ENCODE measurements at regions not wholly inside any gene's neighbourhood (a gene's known extent, or its start where the extent isn't known, plus 50 kb on each side); places are given as distances from the start of the nearest gene placed in this dataset.
A peak's percentile ranks its signal among the peaks of the same experiment; 100 is the strongest.
"Not testable (repeated sequence)": the region's sequence is repeated elsewhere in the genome, so short reads cannot be mapped to it uniquely, and the experiment has no call there.

- no peak for DNase-seq
Measured at GRCh38 chr4:85018983-85019382, 52.5 kb upstream of the WDFY3 start.

GRCh38 chr4:85019411-85019810, 52.9 kb upstream of the WDFY3 start:
- no peak for DNase-seq

GRCh38 chr4:85024671-85025070, 58.2 kb upstream of the WDFY3 start:
- DNase-seq, result no peak

- no peak for DNase-seq
Measured at GRCh38 chr4:85028910-85029309, 62.4 kb upstream of the WDFY3 start.

GRCh38 chr4:85029453-85029852, 63.0 kb upstream of the WDFY3 start:
- DNase-seq, result no peak

- DNase-seq, result no peak
Measured at GRCh38 chr4:85030156-85030555, 63.7 kb upstream of the WDFY3 start.

- DNase-seq, result not testable (repeated sequence)
Measured at GRCh38 chr4:85033838-85034237, 67.3 kb upstream of the WDFY3 start.

- DNase-seq, result no peak
Measured at GRCh38 chr4:85039526-85039925, 73.0 kb upstream of the WDFY3 start.

GRCh38 chr4:85043812-85044496, 77.5 kb upstream of the WDFY3 start:
- not testable (repeated sequence) for DNase-seq

GRCh38 chr4:85050736-85051135, 84.2 kb upstream of the WDFY3 start:
- DNase-seq, result no peak

- no peak for DNase-seq
Measured at GRCh38 chr4:85051526-85051925, 85.0 kb upstream of the WDFY3 start.

- not testable (repeated sequence) for DNase-seq
Measured at GRCh38 chr4:85054925-85055324, 88.4 kb upstream of the WDFY3 start.

- no peak for DNase-seq
Measured at GRCh38 chr4:85058551-85058950, 92.1 kb upstream of the WDFY3 start.

GRCh38 chr4:85061974-85062373, 95.5 kb upstream of the WDFY3 start:
- no peak for DNase-seq

GRCh38 chr4:85062466-85062865, 96.0 kb upstream of the WDFY3 start:
- no peak for DNase-seq

GRCh38 chr4:85067342-85067741, 100.9 kb upstream of the WDFY3 start:
- DNase-seq, result no peak

- no peak for DNase-seq
Measured at GRCh38 chr4:85078016-85078415, 111.5 kb upstream of the WDFY3 start.

GRCh38 chr4:85081196-85081595, 114.7 kb upstream of the WDFY3 start:
- no peak for DNase-seq

- peak; percentile 78 for DNase-seq
Measured at GRCh38 chr4:85084371-85085094, 118.0 kb upstream of the WDFY3 start.

- no peak for DNase-seq
Measured at GRCh38 chr4:85086721-85087120, 120.2 kb upstream of the WDFY3 start.

GRCh38 chr4:85092536-85092935, 126.0 kb upstream of the WDFY3 start:
- DNase-seq, result peak; percentile 50

GRCh38 chr4:85092943-85093342, 126.5 kb upstream of the WDFY3 start:
- no peak for DNase-seq

GRCh38 chr4:85094735-85095134, 128.2 kb upstream of the WDFY3 start:
- DNase-seq, result no peak

- no peak for DNase-seq
Measured at GRCh38 chr4:85102606-85103005, 136.1 kb upstream of the WDFY3 start.

- DNase-seq, result no peak
Measured at GRCh38 chr4:85106166-85106565, 139.7 kb upstream of the WDFY3 start.
